WTC11 (cell line): ENCODE measurements at regions not wholly inside any gene's neighbourhood (a gene's known extent, or its start where the extent isn't known, plus 50 kb on each side); places are given as distances from the start of the nearest gene placed in this dataset.

Experiments used
- ATAC-seq: fragments of 200-7000 bp; cut with Tn5 transposase; 2 replicates; pipeline ENCODE4 v1.10.0; 2021; ENCODE audit warnings: mild to moderate bottlenecking, moderate library complexity
- CTCF ChIA-PET: fragments of 300-600 bp; sonication (Branson Sonifier 250); formaldehyde crosslinking; loops from one replicate; lab custom pipeline; 2021; ENCODE audit warnings: antibody characterized with exemption; lab: Charles Lee
- POLR2A ChIA-PET: fragments of 350-600 bp; sonication (Branson Sonifier 250); formaldehyde crosslinking; loops from one replicate; lab custom pipeline; 2021; ENCODE audit warnings: antibody characterized with exemption; lab: Charles Lee
- DNase-seq: peaks from one replicate; pipeline ENCODE4 v3.0.0; 2021; ENCODE audit warnings: low spot score
- H3K27ac Mint-ChIP-seq: 2 replicates; pipeline ENCODE4 v1.8.0; 2021; ENCODE audit warnings: mixed read lengths
- H3K27me3 Mint-ChIP-seq: 2 replicates; pipeline ENCODE4 v1.8.0; 2021; ENCODE audit warnings: low read depth, mild to moderate bottlenecking, moderate library complexity, mixed read lengths
- H3K36me3 Mint-ChIP-seq: 2 replicates; pipeline ENCODE4 v1.8.0; 2021; ENCODE audit warnings: mixed read lengths
- H3K4me1 Mint-ChIP-seq: 2 replicates; pipeline ENCODE4 v1.8.0; 2022; ENCODE audit warnings: mixed read lengths
- H3K4me3 Mint-ChIP-seq: 2 replicates; pipeline ENCODE4 v1.8.0; 2021; ENCODE audit warnings: mild to moderate bottlenecking, moderate library complexity, mixed read lengths
- H3K9me3 Mint-ChIP-seq: 2 replicates; pipeline ENCODE4 v1.8.0; 2021; ENCODE audit warnings: mixed read lengths
- ARID4B ChIP-seq: sonication (generic); formaldehyde crosslinking; IDR thresholded peaks from 2 replicates; pipeline ENCODE4 v1.8.0; 2023; ENCODE audit warnings: missing genetic modification reagents, mild to moderate bottlenecking, borderline replicate concordance
- E2F5 ChIP-seq: sonication (generic); formaldehyde crosslinking; IDR thresholded peaks from 2 replicates; pipeline ENCODE4 v1.8.1; 2022; ENCODE audit warnings: mild to moderate bottlenecking, moderate library complexity, missing genetic modification reagents
- ELF4 ChIP-seq: sonication (generic); formaldehyde crosslinking; IDR thresholded peaks from 2 replicates; pipeline ENCODE4 v1.8.1; 2022; ENCODE audit warnings: low read depth, mild to moderate bottlenecking, moderate library complexity, missing genetic modification reagents
- EMX1 ChIP-seq: fragments of 250-450 bp; sonication (Bioruptor Pico); IDR thresholded peaks from 2 replicates; pipeline ENCODE4 v1.8.0; 2021; ENCODE audit warnings: mild to moderate bottlenecking
- ETV6 ChIP-seq: sonication (generic); formaldehyde crosslinking; IDR thresholded peaks from 2 replicates; pipeline ENCODE4 v1.8.1; 2022; ENCODE audit warnings: mild to moderate bottlenecking, missing genetic modification reagents
- GRHL2 ChIP-seq: fragments of 250-450 bp; sonication (Bioruptor Pico); IDR thresholded peaks from 2 replicates; pipeline ENCODE4 v1.8.0; 2022; ENCODE audit warnings: mild to moderate bottlenecking, moderate library complexity; ENCODE audit not compliant: insufficient replicate concordance, severe bottlenecking
- HMGXB4 ChIP-seq: sonication (generic); formaldehyde crosslinking; IDR thresholded peaks from 2 replicates; pipeline ENCODE4 v1.8.1; 2023; ENCODE audit warnings: mild to moderate bottlenecking, moderate library complexity, missing genetic modification reagents
- IRF1 ChIP-seq: sonication (generic); formaldehyde crosslinking; IDR thresholded peaks from 2 replicates; pipeline ENCODE4 v1.8.0; 2023; ENCODE audit warnings: missing genetic modification reagents
- KAT7 ChIP-seq: sonication (generic); formaldehyde crosslinking; IDR thresholded peaks from 2 replicates; pipeline ENCODE4 v1.8.1; 2023; ENCODE audit warnings: missing genetic modification reagents, mild to moderate bottlenecking, borderline replicate concordance
- MAX ChIP-seq: sonication (generic); formaldehyde crosslinking; IDR thresholded peaks from 2 replicates; pipeline ENCODE4 v1.8.0; 2022; ENCODE audit warnings: mild to moderate bottlenecking, missing genetic modification reagents
- NFATC4 ChIP-seq: fragments of 250-450 bp; sonication (Bioruptor Pico); IDR thresholded peaks from 2 replicates; pipeline ENCODE4 v1.9.0; 2021; ENCODE audit warnings: mild to moderate bottlenecking
- NR1H2 ChIP-seq: sonication (generic); formaldehyde crosslinking; IDR thresholded peaks from 2 replicates; pipeline ENCODE4 v1.9.0; 2021; ENCODE audit warnings: mild to moderate bottlenecking, moderate library complexity, missing genetic modification reagents
- PRRX2 ChIP-seq: fragments of 250-450 bp; sonication (Bioruptor Pico); IDR thresholded peaks from 2 replicates; pipeline ENCODE4 v1.8.0; 2021; ENCODE audit warnings: mild to moderate bottlenecking
- RORB ChIP-seq: fragments of 250-450 bp; sonication (Bioruptor Pico); IDR thresholded peaks from 2 replicates; pipeline ENCODE4 v1.9.0; 2021; ENCODE audit warnings: mild to moderate bottlenecking
- TEAD1 ChIP-seq: sonication (generic); formaldehyde crosslinking; IDR thresholded peaks from 2 replicates; pipeline ENCODE4 v1.8.0; 2022; ENCODE audit warnings: mild to moderate bottlenecking, missing genetic modification reagents
- ZMAT4 ChIP-seq: fragments of 250-450 bp; sonication (Bioruptor Pico); IDR thresholded peaks from 2 replicates; pipeline ENCODE4 v1.9.0; 2021; ENCODE audit warnings: mild to moderate bottlenecking
- ZNF219 ChIP-seq: sonication (generic); formaldehyde crosslinking; IDR thresholded peaks from 2 replicates; pipeline ENCODE4 v1.8.0; 2023; ENCODE audit warnings: missing genetic modification reagents, mild to moderate bottlenecking, borderline replicate concordance
- ZNF281 ChIP-seq: sonication (generic); formaldehyde crosslinking; IDR thresholded peaks from 2 replicates; pipeline ENCODE4 v1.8.0; 2023; ENCODE audit warnings: mild to moderate bottlenecking, missing genetic modification reagents
- ZNF671 ChIP-seq: fragments of 250-450 bp; sonication (Bioruptor Pico); IDR thresholded peaks from 2 replicates; pipeline ENCODE4 v1.8.0; 2021; ENCODE audit warnings: mild to moderate bottlenecking

- Mint-ChIP-seq H3K4me3 (no peak overlapping the region), H3K27me3 (no peaks in the 10 kb centered on the region), H3K4me1 (peaks cover 41% of the 10 kb centered on the region), H3K9me3 (peaks cover 6% of the 10 kb centered on the region), H3K36me3 (no peaks in the 10 kb centered on the region), H3K27ac (no peak overlapping the region)
- ATAC-seq = no peak
- TF ChIP-seq KAT7 (CRISPR knock-in tag) = no peak
- no peak for TF ChIP-seq E2F5 (CRISPR knock-in tag)
- no peak for TF ChIP-seq EMX1
- no peak for TF ChIP-seq NFATC4 (CRISPR knock-in tag)
- TF ChIP-seq ZNF671 (CRISPR knock-in tag) = no peak
- no peak for TF ChIP-seq RORB
- no peak for TF ChIP-seq MAX (CRISPR knock-in tag)
- TF ChIP-seq GRHL2 (CRISPR knock-in tag) = no peak
- no peak for TF ChIP-seq ZMAT4 (CRISPR knock-in tag)
- TF ChIP-seq IRF1 = no peak
- TF ChIP-seq ELF4 (CRISPR knock-in tag) = no peak
- no peak for TF ChIP-seq TEAD1 (CRISPR knock-in tag)
- no peak for TF ChIP-seq PRRX2 (CRISPR knock-in tag)
- TF ChIP-seq NR1H2 (CRISPR knock-in tag) = no peak
- no peak for TF ChIP-seq ETV6
- no peak for TF ChIP-seq ZNF219 (CRISPR knock-in tag)
- no peak for TF ChIP-seq ARID4B (CRISPR knock-in tag)
- TF ChIP-seq HMGXB4 (CRISPR knock-in tag) = no peak
- TF ChIP-seq ZNF281 (CRISPR knock-in tag) = no peak
- CTCF ChIA-PET = interaction anchor here (0.8 kb wide), 1 partner anchor 197 kb away, joined by 3 read pairs; no protein-coding TSS in a partner anchor
- DNase-seq = no peak
- POLR2A ChIA-PET = no interaction called here
Observed at GRCh38 chrX:134717698-134718097, 59.4 kb upstream of the PLAC1 start.
